Fibroblast of the conjunctiva (primary cell): ENCODE measurements at regions not wholly inside any gene's neighbourhood (a gene's known extent, or its start where the extent isn't known, plus 50 kb on each side); places are given as distances from the start of the nearest gene placed in this dataset.
"Not testable (repeated sequence)": the region's sequence is repeated elsewhere in the genome, so short reads cannot be mapped to it uniquely, and the experiment has no call there.

ENCODE experiments used
- DNase-seq: peaks from one replicate; pipeline ENCODE4 v3.0.0-alpha.2; 2010; ENCODE audit warnings: low read depth

GRCh38 chr2:49804111-49804510, 649.8 kb upstream of the FSHR start:
- DNase-seq = no peak

- DNase-seq = no peak
Measured at GRCh38 chr2:49801898-49802450, 647.7 kb upstream of the FSHR start.

GRCh38 chr2:49798570-49798969, 644.3 kb upstream of the FSHR start:
- no peak for DNase-seq

DNA sequence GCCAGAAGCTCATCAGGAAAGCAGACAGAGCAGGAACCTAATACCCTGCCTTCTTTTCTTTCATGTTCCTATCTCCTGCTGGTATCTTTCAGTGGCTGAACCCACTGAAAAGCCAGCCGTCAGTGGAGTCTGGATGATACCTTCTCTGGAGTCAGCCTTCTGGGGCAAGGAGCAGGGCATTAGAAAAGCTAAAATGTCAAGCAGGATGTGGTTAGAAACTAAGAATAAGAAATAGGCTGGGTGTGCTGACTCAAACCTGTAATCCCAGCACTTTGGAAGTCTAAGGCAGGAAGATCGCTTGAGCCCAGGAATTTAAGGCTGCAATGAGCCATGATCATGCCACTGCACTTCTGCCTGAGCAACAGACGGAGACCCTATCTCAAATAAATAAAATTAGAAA, 642.0 kb upstream of the FSHR start:
- DNase-seq = no peak

DNA sequence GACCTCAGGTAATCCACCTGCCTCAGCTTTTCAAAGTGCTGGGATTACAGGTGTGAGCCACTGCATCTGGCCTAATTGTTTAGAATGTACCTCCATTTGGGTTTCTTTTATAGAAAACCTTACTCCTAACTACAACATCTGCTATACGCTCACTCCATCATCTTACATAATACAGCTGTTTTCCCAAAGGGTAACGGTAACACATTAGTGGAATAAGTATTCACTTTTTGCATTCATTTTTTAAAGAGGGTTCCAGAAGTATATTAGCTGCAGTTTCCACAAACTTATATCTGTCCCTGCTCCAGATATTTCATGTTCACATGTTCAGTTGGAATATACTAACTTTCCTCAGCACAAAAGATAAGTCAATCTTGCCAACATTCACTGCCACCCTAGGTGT, 640.1 kb upstream of the FSHR start:
- no peak for DNase-seq

- DNase-seq = no peak
Measured at GRCh38 chr2:49788300-49788699, 634.0 kb upstream of the FSHR start.

DNA sequence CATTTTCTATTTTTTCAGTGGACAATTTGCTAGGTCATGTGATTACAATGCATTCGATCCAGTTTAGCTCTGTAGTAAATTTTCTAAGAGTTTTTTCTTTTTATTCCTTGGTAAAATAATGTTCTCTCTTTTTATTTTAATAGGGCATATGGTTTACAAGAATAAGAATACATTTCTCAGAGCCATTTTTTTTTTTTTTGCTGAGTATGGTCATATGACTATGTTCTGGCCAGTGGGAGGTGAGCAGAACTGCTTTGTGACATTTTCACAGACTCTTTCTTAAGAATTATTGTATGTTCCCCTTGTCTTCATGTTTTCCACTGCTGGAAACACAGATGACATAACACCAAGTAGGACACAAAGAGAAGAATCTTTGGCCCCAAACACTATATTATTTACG, 626.6 kb upstream of the FSHR start:
- no peak for DNase-seq

DNA sequence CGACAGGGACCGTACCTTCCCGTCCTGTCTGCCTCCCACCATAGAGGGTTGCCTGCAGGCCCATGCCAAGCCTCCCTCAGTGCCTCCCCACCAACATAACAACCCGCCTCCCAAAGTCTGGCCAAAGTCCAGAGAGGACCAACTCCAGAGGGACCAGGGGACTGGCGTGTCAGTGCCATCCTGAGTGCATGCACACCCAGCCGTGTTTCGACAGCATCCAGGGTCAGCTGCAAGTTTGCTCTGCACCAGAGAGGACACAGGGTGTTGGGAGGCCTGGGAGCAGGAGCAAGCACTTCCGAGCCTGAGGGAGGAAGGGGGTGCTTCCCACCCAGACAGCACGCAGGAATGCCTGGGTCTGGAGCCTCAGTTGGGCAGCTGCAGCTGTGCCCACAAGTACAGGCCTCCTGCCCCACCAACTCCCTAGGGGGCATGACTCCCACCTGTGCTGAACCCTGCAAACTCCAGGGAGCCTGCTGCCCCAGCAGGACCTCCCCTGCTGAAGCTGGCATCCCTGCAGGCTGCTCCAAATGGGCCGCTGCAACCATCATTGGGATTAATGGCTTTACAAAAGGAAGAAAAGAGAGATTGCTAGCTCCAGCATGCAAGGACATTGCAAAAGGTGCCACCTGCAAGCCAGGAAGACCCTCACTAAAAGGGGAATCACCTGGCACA, 618.1 kb upstream of the FSHR start:
- DNase-seq = no peak

GRCh38 chr2:49770919-49771318, 616.6 kb upstream of the FSHR start:
- peak; percentile 2 for DNase-seq

- no peak for DNase-seq
Measured at GRCh38 chr2:49767316-49767715, 613.0 kb upstream of the FSHR start.

- DNase-seq = no peak
Measured at GRCh38 chr2:49755777-49756176, 601.5 kb upstream of the FSHR start.

DNA sequence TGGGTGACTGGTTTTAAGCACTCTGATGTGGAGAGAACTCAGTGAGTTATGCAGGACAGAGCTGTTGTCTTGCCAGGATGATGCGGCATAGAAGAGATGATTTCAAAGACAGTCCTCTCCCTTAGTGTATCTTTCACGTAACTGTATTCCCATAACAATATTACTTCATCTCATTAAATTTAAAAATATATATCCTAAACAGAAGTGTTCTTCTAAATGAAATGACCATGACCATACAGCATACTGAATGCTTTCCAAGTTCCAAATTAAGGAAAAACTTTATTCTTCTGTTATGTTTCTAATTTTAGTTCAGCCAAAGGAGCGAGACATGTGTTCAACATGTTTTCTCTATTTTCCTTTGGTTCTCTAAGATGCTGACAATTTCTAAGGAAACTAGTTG, 600.1 kb upstream of the FSHR start:
- no peak for DNase-seq

DNA sequence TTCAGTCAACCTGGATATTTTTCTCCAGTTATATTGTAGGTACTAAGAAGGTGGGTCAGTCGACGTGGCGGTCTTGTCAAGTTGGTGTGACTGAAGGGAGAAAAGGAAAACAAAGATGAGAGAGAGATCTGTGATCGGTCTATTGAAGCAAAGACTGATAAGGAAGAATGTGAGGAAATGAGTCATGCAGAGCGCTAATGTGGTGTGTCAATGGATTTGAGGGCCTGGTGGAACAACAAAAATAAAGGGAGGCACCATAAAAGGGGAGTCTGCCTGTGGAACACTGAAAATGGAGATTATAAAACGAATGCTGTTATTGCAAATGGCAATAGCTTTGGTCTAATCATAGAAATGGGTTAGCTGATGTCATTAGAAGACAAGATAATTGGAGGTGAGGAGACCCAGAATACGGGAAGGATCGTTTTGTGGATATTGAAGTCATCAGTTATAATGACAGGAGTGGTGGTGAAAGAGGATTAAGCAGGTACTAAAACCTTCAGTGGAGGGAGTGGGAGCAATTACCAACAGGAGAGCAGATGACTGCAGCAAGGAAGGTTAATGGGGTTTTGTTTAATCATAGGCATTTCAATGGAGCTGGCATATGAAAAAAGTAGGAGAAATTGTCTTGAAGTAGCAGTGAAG, 599.1 kb upstream of the FSHR start:
- no peak for DNase-seq

DNA sequence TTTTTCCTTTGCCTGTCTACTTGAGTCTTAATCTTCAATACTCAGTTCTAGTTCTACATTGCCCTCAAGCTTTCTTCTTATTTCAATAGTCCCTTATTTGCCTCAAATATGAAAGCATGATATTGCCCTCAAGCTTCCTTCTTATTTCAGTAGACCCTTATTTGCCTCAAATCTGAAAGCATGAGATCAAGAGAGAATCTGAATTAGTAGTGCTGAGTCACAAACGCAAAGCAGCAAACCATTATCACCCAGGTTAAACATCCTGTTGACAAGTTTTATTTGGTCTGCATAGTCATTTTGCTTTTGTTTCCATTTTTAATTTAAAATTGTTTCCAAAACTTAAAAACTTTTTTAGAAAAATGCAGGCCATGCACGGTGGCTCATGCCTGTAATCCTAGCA, 583.3 kb upstream of the FSHR start:
- DNase-seq = no peak

GRCh38 chr2:49732924-49733323, 578.6 kb upstream of the FSHR start:
- DNase-seq = not testable (repeated sequence)

DNA sequence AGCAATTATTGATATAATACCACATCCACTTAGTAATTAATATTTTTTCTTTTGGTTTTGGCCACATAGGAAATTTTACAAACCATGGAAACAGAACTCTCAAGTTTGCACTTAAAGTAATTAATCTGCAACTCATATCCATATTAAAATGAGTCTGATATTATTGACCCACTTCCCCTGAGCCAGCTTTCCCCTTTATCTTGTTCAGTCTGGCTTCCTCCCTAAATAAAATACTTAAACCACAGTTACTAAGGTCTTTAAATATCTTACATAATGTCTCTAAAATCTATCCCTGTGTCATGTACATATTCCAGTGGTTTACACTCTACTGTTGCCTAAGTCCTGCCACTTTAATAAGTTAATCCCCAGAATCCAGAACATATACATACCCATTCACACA, 564.9 kb upstream of the FSHR start:
- DNase-seq = no peak

GRCh38 chr2:49715597-49715996, 561.3 kb upstream of the FSHR start:
- DNase-seq = no peak

- DNase-seq = no peak
Measured at GRCh38 chr2:49714454-49714853, 560.1 kb upstream of the FSHR start.

- DNase-seq = no peak
Measured at GRCh38 chr2:49702740-49703139, 548.4 kb upstream of the FSHR start.

- no peak for DNase-seq
Measured at GRCh38 chr2:49693961-49694360, 539.6 kb upstream of the FSHR start.

GRCh38 chr2:49692022-49692421, 537.7 kb upstream of the FSHR start:
- not testable (repeated sequence) for DNase-seq

DNA sequence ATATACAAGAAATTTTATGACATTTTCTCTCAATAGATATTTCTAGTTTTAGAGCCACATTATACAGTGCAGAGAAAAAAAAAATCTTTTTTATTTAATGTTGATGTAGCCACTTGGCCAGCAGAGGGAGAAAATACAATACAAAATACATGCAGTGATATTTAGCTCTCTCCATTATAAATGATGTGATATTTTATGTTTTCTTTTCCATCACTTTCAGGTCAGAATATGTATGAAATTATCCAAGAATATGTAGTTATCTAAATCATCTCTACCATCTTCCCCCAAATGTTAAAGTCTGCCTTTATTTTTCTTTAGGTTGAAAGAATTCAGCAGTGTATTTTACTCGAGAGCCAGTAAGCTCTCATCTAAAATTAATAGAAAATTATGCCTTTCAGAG, 533.6 kb upstream of the FSHR start:
- DNase-seq = no peak

DNA sequence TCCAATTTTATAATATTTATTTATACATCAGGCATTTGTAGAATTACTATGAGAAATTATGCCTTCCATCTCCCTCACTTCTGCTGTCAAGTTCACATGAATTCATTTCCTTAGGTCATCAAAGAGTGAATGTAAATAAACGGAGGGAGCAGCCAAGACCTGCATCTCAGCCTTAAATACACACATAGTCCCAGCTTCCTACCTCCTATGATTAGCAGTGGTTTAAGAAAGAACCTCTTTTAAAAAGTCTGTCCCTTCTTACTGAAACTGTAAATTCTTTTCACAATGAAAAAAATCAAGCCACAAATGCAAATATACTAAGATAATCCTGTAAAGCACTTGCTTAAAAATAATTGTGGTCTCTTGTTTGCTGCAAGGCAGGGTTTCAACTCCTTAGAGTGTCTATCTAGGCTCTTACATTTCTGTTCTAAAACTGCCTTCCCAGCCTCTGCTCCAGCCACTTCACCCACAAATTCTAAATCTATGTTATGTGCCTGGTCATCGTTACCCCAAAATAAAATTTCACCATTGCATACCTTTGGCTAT, 532.7 kb upstream of the FSHR start:
- DNase-seq = no peak

DNA sequence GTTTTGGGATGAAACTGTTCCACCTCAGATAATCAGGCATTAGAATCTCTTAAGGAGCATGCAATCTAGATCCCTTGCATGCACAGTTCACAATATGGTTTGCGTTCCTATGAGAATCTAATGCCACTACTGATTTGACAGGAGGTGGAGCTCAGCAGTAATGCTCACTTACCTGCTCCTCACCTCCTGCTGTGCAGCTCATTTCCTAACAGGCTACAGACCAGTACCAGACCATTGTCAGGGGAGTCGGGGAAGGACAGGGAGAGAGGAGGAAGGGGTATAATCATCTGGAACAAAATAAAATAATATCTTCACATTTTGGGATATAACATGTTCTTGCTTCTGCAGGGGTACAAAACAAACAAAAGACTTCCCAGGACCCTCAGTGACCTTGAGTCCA, 532.0 kb upstream of the FSHR start:
- no peak for DNase-seq
